GM18508 (cell line): ENCODE measurements at regions not wholly inside any gene's neighbourhood (a gene's known extent, or its start where the extent isn't known, plus 50 kb on each side); places are given as distances from the start of the nearest gene placed in this dataset.

Experiments used
- ATAC-seq: cut with Tn5 transposase; IDR thresholded peaks from one replicate; pipeline ENCODE4 v1.9.1; 2021; ENCODE audit warnings: moderate number of reproducible peaks; ENCODE audit not compliant: insufficient read depth, unreplicated experiment

DNA sequence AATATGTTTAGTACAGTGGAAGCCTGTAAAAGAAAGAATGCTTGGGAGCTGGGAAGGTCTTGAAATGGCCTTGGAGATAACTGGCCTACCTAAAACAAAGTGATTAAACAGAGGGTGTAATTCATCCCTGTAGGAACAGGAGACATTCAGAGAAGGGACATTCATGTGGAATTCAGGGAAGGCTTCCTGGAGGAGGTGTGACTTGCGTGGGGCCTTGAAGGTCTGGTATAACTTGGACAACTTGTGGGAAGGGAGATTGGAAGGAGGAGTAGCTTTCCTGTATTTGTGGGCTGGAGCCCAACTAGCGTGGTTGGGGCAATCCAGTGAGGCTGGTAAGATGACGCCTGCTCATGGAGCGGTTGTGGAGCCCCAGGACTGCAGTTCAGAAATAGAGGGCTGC is 156.4 kb downstream of the AACS start:
- no peak for ATAC-seq

DNA sequence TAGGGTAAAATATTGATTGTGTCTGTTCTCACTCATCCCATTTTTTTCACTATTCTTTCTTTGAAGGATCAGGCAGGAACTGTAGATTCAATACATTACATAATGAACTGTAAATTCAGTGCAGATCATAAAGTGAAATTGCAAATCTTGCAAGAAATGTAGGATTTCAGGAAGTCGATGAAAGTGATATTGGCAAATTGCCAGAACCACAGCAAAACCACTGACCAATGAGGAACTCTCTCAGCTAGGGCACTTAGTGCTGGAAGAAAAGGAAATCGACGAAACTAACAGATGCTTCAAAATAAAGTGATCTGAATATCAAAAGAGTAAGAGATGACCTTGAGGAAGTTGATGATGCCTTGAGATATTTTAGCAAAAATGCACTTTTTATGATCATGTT is 157.6 kb downstream of the AACS start:
- no peak for ATAC-seq

DNA sequence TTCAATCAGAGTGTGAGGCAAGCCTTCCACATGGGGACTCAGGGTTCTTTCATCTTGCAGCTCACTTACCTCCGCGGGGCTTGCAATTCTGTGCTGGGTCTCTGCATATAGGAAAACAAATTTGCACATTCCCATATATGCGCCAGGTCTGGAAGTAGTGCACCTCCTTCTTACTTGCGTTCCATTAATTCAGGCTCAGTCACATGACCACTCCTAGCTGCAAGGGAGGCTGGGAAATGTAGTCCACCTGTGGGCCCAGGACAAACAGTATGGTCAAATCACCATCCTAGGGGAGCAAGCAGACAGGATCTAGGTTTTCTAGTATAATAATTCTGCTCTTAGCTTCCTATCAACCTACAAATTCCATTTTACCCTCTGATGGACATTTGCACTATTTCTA is 160.4 kb downstream of the AACS start:
- ATAC-seq = no peak

DNA sequence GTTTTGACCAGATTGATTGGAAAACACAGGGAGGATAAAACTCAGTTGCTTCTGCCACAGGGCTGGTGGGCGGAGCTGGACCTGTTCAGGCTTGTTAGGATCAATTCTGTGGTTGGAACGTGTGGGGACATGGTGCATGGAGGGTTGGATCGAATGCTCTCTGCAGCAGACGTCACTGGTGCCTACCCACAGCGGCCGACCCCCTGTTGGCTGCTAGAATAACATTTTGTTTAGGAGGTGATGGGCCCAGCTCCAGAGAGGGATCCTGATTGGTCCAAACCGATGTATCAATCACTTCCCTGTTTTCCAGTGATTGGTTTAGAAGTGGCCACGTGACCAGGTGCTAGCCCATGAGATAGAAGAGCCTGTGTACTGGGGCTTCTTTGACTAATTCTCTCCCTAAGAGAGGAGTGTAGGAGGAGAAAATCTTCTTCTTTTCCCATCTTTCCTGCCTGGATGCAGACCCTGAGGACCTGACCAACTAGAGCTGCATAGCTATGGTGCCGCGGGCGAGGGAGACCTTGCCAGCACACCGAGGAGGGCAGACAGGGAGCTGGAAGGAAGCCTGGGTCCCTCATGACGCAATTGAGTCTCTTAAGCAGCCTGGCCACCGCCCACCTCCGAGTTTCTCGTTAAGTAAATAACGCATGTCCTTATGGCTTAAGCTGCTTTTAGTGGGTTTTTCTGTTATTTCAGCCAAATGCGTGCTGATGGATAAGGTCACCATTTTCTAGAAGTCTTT is 163.5 kb downstream of the AACS start:
- ATAC-seq = no peak

DNA sequence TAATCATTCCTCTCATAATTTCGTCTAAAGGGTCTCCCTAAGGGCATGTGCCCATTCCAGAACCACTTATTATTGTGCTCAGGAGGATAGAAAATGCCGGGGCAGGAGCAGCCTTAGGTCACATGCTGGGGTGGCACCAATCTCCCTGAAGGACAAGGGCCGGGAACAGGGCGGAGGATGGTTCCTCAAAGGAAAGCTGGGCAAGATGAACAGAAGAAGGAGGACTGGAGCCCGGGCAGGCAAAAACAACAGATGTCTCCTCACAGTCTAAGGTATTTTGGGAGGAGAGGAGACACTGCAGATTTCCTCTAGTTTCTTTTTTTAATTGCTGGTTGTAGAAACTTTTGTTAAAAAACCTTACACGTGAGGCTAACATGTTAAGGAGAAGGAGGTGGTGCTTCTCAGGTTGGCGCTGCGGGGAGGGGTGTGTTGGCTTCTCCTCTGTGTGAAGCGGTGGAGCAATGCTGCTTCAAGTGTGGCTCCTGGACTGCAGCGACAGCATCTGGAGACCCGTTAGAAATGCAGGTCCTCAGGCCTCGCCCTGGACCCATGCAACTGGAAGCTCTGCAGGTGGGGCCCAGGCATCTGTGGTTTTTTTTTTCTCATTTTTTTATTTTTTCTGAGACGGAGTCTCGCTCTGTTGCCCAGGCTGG is 164.8 kb downstream of the AACS start:
- no peak for ATAC-seq

DNA sequence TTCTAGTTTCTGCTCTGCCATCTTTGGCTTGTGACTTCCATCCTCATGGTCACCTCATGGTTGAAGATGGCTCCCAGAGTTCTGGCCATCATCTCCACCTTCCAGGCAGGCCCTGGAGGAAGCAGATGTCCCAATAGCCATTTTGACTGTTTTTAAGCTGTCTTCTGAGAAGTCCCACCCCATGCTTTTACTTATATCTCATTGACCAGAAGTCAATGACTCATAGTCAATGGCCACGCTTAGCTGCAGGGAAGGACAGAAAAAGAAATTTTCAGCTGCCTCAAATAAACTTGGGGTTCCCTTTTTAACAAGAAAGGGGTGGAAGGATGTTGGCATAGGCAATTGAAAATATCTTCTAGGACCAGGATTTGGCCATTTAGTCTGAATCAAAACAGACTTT is 168.1 kb downstream of the AACS start:
- no peak for ATAC-seq

DNA sequence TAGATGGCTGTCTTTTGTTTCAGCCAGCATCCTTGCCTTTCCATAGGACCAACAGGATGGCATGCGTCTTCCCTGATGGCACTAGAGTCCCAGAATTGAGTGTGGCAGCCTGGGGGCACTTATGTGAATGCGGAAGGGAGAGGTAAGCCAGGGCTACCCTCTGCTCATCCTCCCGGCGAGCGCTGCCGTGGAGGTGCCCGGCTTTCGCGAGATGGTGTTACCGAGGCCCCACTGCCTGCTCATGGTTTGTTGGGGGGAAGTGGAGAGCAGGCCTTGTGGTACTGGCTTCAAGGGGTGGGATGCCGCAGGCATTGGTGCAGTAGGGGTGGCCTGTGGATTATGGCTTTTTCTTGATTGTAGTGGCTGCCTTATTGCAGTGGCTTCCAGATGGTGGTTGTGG is 174.3 kb downstream of the AACS start:
- no peak for ATAC-seq

DNA sequence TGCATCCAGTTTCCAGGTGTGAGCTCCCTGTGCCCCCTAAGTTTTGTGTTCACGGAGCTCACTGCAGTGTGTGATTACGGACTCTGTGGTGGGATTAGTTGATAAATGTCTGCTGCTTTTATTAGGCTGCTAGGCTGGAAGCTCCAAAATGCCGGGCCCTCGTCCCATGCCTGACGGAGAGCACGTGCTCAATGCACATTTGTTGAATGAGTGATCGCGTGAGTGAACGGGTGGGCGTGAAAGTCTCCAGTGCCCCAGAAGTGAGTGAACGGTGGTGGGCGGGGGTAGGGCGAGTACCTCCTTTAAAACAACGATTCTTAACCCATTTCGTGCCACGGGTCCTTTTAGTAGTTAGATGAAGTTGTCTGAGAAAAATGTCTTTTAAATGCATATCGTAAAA is 175.5 kb downstream of the AACS start:
- ATAC-seq = no peak

DNA sequence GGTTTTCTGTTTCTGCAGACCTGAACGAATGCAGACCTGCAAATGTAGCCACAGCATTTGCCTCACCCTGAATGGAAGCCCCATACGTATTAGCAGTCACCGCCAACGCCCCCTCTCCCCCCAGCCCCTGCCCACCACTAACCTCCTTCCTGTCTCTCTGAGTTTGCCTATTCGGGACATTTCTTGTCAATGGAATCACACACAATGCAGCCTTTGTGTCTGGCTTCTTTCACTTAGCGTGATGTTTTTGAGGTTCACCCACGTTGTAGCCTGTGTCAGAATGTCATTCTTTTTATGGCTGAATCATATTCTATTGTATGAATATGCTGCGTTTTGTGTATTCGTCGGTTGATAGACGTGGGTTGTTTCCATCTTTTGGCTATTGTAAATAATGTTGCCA is 178.6 kb downstream of the AACS start:
- no peak for ATAC-seq

DNA sequence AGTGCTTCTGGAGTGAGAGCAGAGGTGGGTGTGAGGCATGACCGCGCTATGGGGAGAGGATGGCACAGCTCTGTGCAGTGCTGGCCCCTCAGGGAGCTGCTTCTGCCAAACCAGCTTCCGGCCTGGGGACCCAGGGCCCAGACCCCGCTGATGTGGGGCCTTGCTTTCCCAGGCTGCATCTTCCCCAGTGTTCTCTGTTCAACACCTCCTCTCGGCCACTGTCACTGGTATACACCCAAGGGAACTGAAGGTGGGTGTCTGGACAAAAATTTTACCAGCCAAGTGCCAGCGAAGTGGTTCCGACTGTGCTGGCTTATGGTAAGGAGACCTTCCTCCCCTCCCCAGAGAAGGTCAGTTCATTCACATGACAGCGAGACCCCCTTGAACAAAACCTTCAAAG is 179.1 kb downstream of the AACS start:
- ATAC-seq = no peak

DNA sequence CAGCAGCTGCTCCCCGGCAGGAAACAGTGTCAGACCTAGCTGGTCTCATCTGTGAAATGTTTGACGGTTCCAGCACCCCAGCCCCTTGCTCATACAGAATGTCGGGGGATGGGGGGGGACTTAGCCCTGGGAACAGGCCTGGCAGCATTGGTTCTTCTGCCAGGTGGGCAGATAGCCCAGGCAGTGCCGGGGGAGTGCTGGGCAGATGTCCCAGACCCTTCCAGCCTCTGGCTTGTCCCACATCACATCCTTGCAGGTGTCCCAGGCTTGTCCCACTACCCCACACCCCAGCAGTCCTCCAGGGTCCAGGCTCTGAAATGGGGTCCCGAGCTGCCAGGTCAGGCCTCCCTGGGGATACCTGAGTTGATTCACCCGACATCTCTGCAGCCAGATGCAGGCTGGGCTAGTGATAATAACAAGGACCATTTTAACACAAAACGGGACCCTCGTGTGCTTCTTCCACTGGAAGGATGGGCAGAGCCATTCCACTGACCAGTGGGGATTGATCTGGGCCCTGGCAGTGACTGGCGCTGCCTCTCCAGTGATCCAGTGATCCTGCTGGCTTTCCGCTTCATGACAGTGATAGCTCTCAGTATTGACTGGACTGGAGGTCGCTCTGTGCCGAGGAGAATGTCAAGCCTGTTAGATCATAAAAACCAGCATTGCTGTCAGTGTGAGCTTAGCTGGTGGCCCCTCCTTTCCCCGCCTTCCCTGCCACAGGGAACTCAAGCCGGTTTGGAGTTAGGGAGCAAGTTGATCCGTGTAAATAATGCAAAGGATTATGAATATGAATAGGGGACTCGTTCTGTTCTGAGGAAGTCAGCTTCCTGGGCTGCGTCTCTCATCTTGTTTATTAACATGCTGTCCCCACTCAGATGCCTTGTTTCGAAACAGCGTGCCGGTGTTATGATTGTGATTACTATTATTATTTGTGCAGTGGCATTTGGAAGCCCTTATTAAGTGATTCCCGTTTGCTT is 180.6 kb downstream of the AACS start:
- no peak for ATAC-seq

DNA sequence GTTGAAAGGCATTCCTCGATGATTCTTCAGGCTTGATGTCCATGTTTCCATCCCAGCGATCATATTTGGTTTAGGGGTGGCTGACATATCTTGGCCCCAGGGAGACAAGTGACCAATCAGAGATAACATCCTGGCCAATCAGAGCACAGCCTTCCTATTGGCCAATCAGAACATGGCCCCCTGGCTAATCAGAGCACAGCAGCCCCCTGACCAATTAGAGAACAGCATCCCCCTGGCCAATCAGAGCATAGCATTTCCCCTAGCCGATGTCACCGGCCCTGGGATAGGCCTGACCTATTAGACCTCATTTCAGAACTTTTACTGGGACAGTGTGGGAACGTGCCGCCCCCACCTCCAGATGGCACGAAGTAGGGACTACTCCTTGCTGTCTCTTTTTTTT is 182.2 kb downstream of the AACS start:
- ATAC-seq = no peak

DNA sequence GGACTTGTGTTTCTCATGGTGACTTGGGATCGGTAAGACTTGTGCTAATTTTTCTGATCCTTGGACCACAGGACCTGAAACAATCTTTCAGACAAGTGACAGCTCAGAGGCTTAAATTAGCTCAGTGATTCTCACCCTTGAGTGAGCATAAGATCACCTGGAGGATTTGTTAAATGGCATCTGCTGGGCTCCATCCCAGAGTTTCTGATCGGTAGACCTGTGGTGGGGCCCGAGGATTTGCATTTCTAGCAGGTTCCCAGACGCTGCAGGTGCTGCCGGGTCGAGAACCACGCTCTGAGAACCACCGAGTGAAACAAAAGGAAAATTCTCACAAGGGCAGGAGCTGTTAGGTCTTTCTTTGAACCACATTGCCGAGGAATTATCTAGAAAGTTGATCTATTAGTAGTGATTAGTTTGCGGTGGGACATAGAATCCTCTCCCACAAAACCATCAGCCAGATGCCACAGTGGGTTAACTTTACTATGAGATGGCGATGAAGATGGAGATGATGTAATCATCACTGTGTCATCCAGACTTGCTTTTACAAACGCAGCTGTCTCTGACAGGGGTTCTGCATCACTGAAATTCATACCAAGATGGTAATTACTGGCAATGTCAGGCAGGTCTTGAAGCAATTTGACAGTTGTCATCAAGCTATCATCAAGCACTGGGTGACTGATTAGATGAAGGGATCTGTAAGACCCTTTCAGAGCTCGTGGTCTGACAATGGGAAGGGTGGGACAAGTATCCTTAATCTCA is 184.0 kb downstream of the AACS start:
- ATAC-seq = no peak

DNA sequence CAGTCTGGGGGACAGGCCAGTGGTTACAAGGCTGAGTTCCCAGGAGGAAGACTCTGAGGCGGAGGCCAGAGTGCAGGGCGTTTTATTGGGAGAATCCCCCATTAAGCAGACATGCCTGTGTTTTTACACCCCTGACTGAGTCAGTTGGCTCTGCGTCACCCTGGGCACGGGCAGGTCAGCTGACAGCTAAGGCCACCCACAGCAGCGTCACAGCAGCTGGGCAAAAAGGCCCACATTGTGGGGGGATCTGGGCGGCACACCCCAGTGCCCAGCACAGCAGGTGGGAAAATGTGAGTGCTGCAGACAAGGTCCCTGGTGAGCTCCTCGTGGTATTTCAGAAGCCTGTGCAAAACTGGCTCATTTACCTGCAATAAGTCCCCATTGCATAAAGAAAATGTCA is 184.7 kb downstream of the AACS start:
- no peak for ATAC-seq

DNA sequence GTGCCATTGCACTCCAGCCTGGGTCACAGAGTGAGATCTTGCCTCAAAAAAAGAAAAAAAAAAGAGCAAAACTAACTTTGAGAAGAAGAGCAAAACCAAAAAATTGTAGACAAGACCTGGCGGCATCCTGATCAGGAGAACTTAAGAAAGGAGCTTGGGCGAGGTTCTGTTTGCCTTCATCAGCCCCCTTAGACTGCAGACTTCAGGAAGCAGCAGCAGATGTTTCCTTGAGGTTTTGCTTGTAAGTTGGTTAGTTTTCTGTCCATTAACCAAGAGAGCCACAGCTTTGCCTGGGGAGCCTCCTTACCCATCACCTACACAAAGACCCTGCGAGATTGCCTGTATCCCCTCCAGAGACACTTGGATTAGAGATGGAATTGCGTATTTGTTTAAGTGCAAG is 189.0 kb downstream of the AACS start:
- ATAC-seq = no peak

DNA sequence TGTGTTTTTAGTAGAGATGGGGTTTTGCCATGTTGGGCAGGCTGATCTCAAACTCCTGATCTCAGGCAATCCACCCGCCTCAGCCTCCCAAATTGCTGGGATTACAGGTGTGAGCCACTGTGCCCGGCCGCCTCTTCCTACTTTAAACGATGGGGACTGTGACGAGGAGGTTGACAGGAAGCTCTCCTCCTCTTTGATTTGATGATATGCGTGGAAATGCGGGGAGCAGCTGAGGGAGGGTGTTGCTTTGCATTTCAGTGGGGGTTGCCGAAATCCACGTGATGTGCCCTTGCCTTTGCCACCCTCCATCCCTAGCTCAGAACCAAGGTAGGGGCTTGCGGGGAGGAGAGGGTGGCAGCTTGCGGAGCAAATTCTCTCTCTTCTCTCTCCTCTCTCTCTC is 189.6 kb downstream of the AACS start:
- no peak for ATAC-seq

DNA sequence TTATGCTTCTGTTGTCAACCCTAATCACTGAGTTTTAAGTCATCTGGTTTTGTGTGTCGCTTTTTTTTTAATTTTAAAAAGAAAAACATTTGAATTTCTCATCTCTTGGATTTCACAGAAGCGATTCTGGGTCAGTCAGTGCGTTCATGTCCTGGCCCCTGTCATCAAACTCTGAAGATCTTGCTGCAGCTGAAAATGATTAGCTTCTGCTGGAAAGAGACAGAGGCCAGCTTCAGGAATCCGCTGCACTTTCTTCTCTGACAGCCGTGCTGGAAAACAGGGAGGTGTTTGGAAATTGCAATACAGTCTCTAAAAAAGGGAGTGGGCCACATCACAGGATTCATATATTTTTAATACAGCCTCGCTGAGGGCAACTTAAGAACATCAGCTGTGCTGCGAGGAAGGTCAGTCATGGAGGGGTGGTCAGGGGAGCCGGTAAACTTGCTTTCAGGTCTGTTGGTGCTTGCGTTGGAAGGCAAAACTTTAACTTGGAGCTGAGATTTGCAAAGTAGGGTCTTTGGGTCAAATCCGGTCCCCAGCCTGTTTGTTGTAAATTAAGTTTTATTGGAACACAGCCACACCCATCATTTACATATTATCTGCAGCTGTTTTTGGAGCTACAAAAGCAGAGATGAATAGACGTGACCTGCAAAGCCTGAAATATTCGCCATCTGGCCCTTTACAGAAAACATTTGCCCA is 190.8 kb downstream of the AACS start:
- no peak for ATAC-seq

DNA sequence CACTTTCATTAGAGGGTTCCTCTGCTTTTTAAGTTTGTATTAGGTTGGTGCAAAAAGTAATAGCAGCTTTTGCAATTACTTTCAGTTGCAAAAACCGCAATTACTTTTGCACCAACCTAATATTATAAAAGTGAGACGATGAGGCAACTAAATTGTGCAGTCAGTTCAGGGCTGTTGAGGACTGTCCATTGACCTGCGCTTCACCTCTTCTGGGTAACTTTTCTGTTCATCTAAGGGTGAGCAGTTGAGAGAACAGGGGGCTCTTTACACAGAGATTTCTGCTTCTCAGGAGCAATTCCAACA is 191.3 kb downstream of the AACS start:
- ATAC-seq = no peak

DNA sequence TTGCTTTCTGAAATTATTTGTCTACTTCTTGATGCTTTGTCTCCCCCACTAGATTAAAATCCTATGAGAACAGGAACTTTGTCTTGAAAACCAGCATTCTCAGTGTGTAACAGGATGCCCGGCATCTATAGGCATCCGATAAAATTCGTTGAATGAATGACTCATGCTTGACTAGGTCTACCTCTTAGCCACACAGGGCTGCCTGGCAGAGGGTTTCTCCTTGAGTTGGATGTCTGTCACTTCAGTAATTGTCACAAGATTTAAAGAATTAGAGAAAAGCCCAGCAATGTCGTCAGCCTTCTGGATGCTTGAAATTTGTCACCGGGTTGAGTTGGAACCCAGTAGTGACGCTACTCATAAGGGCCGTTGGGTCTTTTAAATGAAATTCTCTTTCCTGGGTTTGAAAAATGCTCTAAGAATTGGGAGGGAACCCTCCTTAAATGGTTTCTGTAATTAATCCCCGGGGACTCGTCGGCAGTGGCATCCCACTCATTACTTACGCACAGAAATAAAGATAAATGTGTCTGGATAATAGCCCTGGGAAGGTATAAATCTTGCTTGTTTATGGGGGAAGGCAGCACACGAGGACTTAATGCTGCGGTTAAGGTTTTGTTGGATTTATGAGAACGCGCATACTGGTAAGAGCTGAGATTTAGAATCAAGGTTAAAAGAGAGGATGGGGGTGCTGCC is 194.1 kb downstream of the AACS start:
- ATAC-seq = no peak
